Activated CD4-positive, alpha-beta T cell treated with anti-CD3 and anti-CD28 coated beads, Interleukin-10, Interleukin-2, amounts not matched to agents 100 ng/mL and 50 ng/mL, durations not matched to agents 16 hours and 8 hours (primary cell): ENCODE measurements at regions not wholly inside any gene's neighbourhood (a gene's known extent, or its start where the extent isn't known, plus 50 kb on each side); places are given as distances from the start of the nearest gene placed in this dataset.

Experiments used
- DNase-seq: peaks from one replicate; pipeline ENCODE4 v3.0.0-alpha.2; 2020

DNA sequence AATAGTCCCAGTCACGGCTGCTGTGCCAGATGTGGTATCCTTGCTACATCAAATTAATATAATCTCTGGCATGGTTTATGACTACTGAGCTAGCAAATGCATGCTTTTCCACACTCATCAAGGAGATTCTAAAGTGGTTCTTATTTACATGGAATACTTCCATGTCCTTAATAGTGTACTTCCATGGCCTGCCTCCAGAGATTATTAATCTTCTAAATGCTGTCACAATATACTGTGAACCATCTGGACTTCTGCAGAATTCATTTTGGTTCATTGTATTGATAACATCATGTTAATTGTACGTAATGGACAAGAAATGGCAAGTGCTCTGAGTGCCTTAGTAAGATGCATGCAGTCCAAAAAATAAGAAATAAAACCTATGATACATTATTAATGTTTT lies 230.8 kb downstream of the NUAK1 start:
- DNase-seq, result no peak

GRCh38 chr12:105910030-105910429 lies 228.7 kb downstream of the NUAK1 start:
- no peak for DNase-seq

DNA sequence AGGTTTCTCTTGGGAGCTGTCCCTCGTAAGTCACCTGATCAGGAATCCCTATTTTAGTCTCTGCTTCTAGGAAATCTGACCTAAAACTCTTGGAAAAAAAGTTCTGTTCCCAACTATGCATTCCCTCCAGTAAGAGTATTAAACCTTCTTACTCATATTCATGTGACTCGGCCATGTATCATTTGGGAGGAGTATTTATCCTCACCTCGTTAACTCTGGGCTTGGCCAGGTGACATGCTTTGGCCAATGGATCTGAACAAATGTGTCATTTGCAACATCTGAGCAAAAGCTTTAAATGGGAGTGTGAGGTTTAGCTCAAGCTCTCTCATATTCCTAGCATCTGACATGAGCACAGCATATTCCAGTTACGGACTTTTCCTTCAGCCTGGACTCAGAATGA lies 226.8 kb downstream of the NUAK1 start:
- no peak for DNase-seq

GRCh38 chr12:105912882-105913678 lies 225.7 kb downstream of the NUAK1 start:
- no peak for DNase-seq

DNA sequence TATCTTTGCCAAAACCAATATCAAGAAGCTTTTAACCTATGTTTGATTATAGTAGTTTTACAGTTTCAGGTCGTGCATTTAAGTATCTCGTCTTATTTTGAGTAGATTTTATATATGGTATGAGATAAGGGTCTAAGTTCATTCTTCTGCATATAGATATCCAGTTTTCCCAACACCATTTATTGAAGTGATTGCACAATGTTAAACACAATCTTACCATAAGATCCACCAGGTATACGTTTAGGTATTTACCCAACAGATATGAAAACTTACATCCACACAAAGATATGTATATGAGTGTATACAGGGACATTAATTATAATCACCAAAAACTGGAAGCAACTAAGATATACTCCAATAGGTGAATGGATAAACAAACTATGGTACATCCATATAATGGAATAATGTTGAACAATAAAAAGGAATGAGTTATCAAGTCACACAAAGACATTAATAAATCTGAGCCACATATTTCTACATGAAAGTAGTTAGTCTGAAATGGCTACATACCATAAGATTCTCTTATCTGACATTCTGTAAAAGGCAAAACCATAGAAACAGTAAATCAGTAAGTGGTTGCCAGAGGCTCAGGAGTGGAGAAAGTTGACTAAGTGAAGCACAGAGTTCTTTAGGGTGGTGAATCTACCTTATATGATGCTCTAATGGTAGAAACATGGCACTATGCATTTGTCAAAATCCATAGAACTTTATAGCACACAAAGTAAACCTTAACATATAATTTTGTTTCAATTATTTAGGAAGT lies 222.6 kb downstream of the NUAK1 start:
- no peak for DNase-seq

DNA sequence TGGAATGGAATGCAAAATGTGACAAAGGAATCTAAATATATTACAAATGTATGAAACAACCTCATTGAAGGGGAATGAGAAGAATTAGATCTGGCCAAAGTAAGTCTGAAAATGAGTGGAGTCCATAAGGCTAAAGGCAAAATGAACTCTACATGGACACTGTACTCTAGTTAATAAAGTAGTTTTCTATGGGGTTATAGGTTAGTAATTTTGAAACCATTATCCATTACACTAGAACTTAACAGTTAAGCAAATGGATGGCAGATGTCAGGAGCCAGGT lies 222.1 kb downstream of the NUAK1 start:
- no peak for DNase-seq

DNA sequence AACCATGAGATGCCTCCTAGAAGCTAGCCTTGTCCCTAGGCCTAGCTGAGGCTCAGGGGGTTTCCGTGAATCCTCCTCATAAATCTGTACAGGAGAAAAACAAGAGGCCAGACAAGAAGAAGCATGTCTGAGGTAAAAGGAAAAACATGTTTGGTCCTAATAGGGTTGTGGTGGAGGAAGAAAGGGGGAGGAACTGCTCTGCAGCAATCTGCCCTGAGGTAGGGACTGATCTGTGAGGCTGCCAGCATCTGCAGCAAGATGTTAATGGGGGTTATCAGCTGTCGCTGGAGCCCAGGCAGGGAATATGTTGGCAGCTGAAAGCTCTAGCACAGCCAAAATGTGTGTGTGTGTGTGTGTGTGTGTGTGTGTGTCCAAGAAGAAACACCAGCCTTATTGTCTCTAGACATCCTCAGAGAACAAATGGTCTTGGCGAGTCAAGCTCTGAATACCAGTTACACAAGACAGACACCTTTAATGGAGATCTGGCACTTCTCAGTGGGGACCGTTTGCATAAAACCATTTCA lies 218.5 kb downstream of the NUAK1 start:
- DNase-seq, result no peak

DNA sequence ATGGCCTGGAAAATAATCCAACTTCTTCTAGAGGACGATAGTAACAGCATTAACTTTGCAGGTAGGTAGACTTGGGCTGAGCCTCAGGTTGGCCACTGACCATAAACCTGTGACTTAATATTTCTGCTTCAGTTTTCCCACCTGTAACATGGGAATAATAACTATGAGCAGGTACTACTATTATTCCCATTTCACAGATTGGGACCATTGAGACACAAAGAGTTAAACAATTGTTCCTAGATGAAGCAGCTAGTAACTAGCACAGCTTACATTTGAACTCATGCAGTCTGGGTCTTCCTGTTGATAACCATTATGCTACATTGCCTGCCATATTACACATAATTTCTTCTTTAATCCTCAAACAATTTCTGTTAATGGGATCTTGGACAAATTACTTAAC lies 217.7 kb downstream of the NUAK1 start:
- DNase-seq, result no peak

DNA sequence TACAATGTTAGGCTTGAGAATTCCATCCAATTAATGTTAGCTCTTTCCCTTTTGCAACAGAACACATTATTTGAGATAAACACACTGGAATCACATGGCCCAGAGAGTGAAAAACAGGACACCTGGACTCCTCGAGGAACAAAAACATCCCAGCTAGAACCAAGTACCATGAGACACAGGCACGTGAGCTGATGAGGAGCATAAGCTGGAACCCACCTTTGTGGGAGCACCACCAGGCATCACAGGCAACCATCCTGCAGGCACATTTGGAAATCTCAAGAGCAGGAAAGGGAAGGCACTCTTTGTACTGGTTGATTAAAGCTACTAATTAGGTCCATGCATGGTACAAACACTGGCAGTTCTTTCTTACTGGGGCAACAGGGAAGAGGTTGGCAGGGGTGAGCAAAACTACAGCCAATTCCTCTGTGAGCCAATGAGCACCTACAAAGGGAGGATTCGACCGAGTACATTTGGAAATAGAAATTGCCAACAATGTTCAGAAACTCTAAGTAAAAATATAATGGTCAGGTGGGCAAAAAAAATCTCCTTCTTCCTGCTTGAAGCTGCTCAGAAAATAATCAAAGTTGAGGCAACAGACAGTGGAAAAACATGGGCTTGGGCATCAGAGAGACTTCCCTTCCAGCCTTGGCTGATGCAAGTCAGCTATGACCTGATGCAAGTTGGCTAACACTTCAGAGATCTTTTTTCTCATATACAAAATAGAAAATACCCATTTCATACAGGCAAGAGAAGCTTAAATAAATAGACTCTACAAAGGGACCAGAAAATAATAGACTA lies 216.7 kb downstream of the NUAK1 start:
- no peak for DNase-seq

- no peak for DNase-seq
These were observed 216.1 kb downstream of the NUAK1 start for GRCh38 chr12:105922670-105923102.

DNA sequence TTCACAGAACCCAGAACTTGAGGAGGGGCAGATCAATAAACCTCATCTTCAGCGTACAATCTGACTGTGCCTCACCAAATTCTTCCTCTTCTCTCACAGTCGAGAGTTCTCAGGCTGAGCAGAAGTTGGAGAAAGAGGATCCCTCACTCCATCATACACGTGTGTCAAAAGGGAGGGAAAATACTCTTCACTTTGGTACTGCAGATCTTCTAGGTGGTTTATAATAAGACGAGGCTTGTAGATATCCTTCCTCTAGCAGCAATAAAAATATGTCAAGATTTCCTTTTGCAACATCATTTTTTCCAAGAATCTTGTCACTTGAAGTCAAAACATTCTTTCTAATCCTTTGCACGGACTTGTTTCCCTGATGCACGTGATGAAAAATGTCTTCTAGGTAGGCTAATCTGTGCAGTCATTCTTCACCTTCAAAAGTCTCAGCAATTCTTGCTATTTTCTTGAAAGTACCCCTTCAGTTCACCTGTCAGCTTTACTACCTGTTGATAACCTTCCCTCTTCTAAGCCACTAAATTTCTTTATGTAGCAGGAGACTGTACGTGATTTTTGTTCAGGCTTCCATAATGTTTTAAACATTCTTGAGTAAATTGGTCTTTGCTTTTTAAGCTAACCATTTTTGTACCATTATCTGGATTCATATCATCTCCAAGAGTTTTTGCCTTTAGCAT lies 214.1 kb downstream of the NUAK1 start:
- no peak for DNase-seq

- no peak for DNase-seq
These were observed 211.2 kb downstream of the NUAK1 start for GRCh38 chr12:105927564-105927963.

DNA sequence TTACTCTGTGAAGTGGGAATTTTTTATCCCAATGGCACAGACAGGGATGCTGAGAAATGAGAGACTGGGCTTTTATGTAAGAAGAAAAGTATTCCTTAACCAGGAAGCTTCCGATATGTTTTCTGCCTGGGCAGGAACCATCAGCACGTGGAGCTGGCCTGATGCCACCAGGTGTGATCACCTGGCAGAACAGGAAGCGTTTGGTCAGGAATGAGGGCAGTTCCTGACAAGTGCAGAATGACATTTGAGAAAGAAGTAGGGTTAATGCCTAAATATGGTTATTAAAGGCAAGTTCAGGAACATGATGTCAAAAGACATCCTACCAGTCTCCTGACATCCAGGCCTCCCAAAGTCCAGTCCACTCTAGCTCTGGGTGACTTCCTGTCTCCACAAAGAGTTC lies 210.3 kb downstream of the NUAK1 start:
- DNase-seq, result no peak

- DNase-seq, result no peak
These were observed 209.6 kb downstream of the NUAK1 start for GRCh38 chr12:105929192-105929591.

DNA sequence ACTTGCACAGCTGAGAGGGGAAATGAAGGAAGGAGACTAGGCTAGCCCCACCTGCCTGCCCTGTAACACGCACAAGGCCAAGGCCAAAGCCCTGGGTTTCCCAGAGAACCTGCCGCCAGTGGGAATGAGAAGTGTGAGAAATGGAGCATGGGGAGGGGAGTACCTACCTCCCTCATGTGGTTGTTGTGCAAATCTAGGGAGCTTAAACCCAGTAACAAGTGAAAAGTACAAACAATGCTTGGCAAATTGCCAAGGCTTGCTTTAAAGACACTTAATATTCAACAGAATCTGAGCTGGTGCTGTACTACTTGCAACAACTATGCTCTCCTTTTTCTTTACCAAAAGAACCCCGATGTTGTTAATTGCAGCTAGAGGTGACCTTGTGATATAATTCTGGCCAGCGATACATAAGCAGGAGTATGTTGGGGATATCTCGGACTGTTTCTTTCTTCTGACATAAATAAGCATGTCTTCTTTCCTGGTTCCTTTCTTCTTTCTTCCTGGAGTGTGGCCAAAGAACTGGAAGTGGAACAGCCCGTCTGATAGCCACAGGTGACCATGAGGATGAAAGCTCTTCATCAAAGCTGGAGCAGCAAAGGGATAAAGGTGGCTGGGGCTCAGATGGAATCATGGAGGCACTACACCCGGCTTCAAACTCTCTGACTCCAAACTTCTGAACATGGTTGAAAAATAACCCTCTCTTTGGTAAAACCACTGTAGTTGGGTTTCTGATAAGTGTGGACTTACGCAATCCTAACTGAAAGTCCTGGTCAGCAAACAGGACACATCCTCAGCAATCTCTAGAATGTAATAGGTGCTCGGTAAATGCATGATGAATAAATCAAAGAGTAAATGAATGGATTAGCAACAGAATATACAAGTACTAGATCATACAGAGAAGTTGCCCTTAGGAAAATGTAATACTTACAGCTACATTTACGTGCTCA lies 207.9 kb downstream of the NUAK1 start:
- DNase-seq, result no peak

GRCh38 chr12:105931762-105932570 lies 206.8 kb downstream of the NUAK1 start:
- DNase-seq, result no peak

- DNase-seq, result no peak
These were observed 204.8 kb downstream of the NUAK1 start for GRCh38 chr12:105933671-105934665.

DNA sequence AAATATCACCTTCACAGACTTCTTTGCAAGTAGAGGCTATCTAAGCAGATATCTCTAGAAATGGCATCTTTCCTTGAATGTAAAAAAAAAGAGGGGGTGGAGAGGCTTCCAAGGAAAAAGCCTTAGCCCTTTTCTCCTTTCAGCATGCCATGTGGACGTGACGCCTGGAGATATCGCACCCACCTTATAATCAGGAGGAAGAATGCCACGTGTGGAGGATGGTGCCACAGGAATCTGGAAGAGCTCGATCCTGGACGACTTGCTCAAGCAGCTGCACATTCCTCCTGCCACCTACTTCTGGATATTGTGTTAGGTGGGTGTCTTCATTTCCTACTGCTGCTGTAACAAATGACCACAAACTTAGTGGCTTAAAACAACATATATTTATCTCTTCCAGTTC lies 203.6 kb downstream of the NUAK1 start:
- DNase-seq, result no peak

DNA sequence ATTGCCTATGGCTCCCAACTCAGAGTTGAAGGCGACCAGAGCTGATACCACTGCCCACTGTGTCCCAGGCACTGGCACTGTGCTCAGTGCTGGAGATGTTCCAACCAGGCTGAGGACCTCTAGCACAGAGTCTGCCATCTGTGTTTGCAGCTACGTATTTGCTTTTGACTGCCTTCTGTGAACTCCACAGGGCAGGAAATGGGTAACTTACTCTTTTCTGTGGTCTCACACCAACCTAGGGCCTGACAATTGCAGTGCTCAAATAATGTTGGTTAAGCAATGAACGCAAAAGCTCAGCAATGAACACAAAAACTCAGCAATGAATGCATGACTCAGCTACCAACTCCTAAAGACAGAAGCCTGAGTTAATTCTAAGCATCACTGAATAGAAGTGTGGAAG lies 202.8 kb downstream of the NUAK1 start:
- DNase-seq, result no peak

- DNase-seq, result no peak
These were observed 202.3 kb downstream of the NUAK1 start for GRCh38 chr12:105936496-105936895.
